ENCODE measurements at regions not wholly inside any gene's neighbourhood (a gene's known extent, or its start where the extent isn't known, plus 50 kb on each side); places are given as distances from the start of the nearest gene placed in this dataset.

DNA sequence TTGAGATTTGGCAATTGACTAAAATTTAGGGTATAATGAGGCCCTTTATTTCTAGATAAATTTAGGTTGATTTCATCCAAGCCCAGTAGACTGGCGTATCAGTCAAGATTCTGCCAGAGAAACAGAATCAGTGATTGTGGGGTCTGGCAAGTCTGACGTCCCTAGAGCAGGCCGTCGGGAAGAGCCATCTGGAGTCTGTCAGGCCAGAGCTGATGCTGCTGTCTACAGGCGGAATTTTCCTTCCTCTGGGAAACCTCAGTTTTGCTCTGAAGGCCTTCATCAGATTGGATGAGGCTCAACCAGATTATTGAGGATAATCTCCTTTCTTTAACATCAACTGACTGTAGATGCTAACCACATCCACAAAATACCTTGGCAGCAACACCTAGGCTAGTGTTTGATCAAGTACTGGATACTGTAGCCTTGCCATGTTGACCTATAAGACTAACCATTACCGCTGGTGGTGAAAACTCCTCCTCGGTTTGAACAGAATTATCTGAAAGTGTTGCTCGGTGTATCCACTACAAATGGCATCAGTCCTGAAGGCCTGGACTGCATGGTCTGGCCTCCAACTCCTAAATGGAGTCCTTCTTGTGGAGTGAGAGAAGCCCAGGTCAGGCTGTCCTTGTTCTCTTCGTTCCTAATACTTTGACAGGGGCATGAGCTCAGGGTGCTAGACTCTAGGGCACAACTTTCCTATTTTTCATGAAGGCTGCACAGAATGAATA is 83.2 kb upstream of the ANKH start:
- TF ChIP-seq, protein P1, sequence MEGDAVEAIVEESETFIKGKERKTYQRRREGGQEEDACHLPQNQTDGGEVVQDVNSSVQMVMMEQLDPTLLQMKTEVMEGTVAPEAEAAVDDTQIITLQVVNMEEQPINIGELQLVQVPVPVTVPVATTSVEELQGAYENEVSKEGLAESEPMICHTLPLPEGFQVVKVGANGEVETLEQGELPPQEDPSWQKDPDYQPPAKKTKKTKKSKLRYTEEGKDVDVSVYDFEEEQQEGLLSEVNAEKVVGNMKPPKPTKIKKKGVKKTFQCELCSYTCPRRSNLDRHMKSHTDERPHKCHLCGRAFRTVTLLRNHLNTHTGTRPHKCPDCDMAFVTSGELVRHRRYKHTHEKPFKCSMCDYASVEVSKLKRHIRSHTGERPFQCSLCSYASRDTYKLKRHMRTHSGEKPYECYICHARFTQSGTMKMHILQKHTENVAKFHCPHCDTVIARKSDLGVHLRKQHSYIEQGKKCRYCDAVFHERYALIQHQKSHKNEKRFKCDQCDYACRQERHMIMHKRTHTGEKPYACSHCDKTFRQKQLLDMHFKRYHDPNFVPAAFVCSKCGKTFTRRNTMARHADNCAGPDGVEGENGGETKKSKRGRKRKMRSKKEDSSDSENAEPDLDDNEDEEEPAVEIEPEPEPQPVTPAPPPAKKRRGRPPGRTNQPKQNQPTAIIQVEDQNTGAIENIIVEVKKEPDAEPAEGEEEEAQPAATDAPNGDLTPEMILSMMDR (conservative IDR thresholded peaks at IDR 0.05; ENCODE audit: low read depth, low read length) = no peak
- no peak for TF ChIP-seq EZH2 (IDR thresholded peaks at IDR 0.05; ENCODE audit: borderline replicate concordance, low read depth, low read length, poor library complexity, severe bottlenecking)
- no peak overlapping the region for H3K4me3 ChIP-seq (ENCODE audit: low read depth, low read length, poor library complexity, severe bottlenecking)
- H3K4me1 ChIP-seq (ENCODE audit: insufficient read depth, low read length, poor library complexity, severe bottlenecking) = no peaks in the 10 kb centered on the region
- intact Hi-C loops (cut with micrococcal nuclease; ENCODE audit: unreplicated experiment) = no loop called here
- H3K9me3 ChIP-seq (ENCODE audit: low read depth, low read length, poor library complexity, severe bottlenecking) = no peaks in the 10 kb centered on the region
- ChIA-PET CTCF (no interaction called here), POLR2A (ENCODE audit: low non-redundant PET) (no interaction called here)
- H3K36me3 ChIP-seq (ENCODE audit: insufficient read depth, low read length, poor library complexity, severe bottlenecking) = no peaks in the 10 kb centered on the region
- no TSS peak for BruUV-seq (replicated peaks)
- no peak overlapping the region for H3K27ac ChIP-seq (ENCODE audit: low read depth, low read length, poor library complexity, severe bottlenecking)
- DNase-seq (ENCODE audit: low spot score) = no peak
- no peaks in the 10 kb centered on the region for H3K27me3 ChIP-seq (replicated peaks; ENCODE audit: insufficient read depth, low read depth, low read length, poor library complexity)

DNA sequence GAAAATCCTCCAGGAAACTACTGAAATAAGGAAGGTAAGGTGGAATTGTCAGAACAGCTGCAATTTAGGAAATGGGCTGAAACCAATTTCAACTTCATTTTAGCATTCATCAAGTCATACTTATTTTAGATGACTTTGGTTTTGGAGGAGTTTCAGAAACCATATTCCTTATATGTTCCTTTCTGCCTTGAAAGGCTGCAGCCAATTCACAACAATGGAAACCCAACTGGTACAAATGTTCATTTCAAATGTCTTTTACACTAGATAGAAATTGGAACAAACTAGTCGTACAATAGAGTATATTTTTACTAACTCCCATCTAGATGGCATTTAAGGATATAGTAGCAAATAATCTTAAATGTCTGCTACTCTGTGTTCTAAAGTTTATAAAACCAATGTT is 82.6 kb upstream of the ANKH start:
- ChIA-PET CTCF (no interaction called here), POLR2A (ENCODE audit: low non-redundant PET) (no interaction called here)
- no peak for DNase-seq (ENCODE audit: low spot score)
- no TSS peak for BruUV-seq (replicated peaks)
- intact Hi-C loops (cut with micrococcal nuclease; ENCODE audit: unreplicated experiment) = no loop called here
- Histone ChIP-seq H3K36me3 (ENCODE audit: insufficient read depth, low read length, poor library complexity, severe bottlenecking) (no peaks in the 10 kb centered on the region), H3K9me3 (ENCODE audit: low read depth, low read length, poor library complexity, severe bottlenecking) (no peaks in the 10 kb centered on the region), H3K4me1 (ENCODE audit: insufficient read depth, low read length, poor library complexity, severe bottlenecking) (no peaks in the 10 kb centered on the region), H3K27ac (ENCODE audit: low read depth, low read length, poor library complexity, severe bottlenecking) (no peak overlapping the region), H3K4me3 (ENCODE audit: low read depth, low read length, poor library complexity, severe bottlenecking) (no peak overlapping the region), H3K27me3 (replicated peaks; ENCODE audit: insufficient read depth, low read depth, low read length, poor library complexity) (no peaks in the 10 kb centered on the region)
- TF ChIP-seq, protein P1 (conservative IDR thresholded peaks at IDR 0.05; ENCODE audit: low read depth, low read length) = no peak
- TF ChIP-seq EZH2 (IDR thresholded peaks at IDR 0.05; ENCODE audit: borderline replicate concordance, low read depth, low read length, poor library complexity, severe bottlenecking) = no peak

DNA sequence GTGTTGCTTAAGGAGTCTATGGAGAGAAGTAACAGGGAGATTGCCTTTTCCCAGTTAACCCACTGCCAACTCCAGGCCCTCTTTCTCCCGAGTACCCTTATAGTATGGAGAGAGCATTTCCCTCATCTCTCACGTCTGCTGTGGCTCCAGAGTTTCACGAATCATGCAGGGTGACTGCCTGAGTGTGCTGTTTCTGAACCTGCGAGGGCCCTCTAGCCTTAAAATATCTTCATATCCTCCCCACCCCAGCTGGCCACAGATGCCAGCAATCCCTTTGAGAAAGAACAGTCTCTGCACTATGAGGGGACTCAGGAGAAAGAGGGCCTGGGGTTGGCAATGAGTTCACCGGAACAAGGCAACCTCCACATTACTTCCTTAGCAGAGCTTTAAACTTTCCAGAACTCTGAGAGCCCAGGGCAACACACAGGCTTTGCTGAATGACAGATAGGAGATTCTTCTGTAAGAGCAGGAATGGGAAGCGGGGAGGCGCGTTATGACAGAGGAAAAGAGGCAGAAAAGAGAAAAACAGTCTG is 81.6 kb upstream of the ANKH start:
- Histone ChIP-seq H3K9me3 (ENCODE audit: low read depth, low read length, poor library complexity, severe bottlenecking) (no peaks in the 10 kb centered on the region), H3K36me3 (ENCODE audit: insufficient read depth, low read length, poor library complexity, severe bottlenecking) (no peaks in the 10 kb centered on the region), H3K27ac (ENCODE audit: low read depth, low read length, poor library complexity, severe bottlenecking) (no peak overlapping the region), H3K4me1 (ENCODE audit: insufficient read depth, low read length, poor library complexity, severe bottlenecking) (no peaks in the 10 kb centered on the region), H3K27me3 (replicated peaks; ENCODE audit: insufficient read depth, low read depth, low read length, poor library complexity) (no peaks in the 10 kb centered on the region), H3K4me3 (ENCODE audit: low read depth, low read length, poor library complexity, severe bottlenecking) (no peak overlapping the region)
- TF ChIP-seq EZH2 (IDR thresholded peaks at IDR 0.05; ENCODE audit: borderline replicate concordance, low read depth, low read length, poor library complexity, severe bottlenecking) = no peak
- TF ChIP-seq, protein P1 (conservative IDR thresholded peaks at IDR 0.05; ENCODE audit: low read depth, low read length) = no peak
- DNase-seq (ENCODE audit: low spot score) = no peak
- intact Hi-C loops (cut with micrococcal nuclease; ENCODE audit: unreplicated experiment) = no loop called here
- ChIA-PET POLR2A (ENCODE audit: low non-redundant PET) (no interaction called here), CTCF (no interaction called here)
- BruUV-seq (replicated peaks) = no TSS peak
